H9 (cell line): ENCODE measurements at regions not wholly inside any gene's neighbourhood (a gene's known extent, or its start where the extent isn't known, plus 50 kb on each side); places are given as distances from the start of the nearest gene placed in this dataset.

Source experiments
- DNase-seq: peaks from one replicate; pipeline ENCODE4 v3.0.0-alpha.2; 2017
- H2AFZ ChIP-seq: one replicate; pipeline ENCODE4 v1.6.1; 2013; ENCODE audit warnings: mild to moderate bottlenecking, low read length, control low read depth, moderate library complexity
- H2AK5ac ChIP-seq: 2 replicates; pipeline ENCODE4 v1.6.1; 2013; ENCODE audit warnings: low read length, control low read depth, mixed read lengths; ENCODE audit not compliant: insufficient read length
- H2BK120ac ChIP-seq: one replicate; pipeline ENCODE4 v1.6.1; 2013; ENCODE audit warnings: low read depth, mild to moderate bottlenecking, low read length, control low read depth, inconsistent platforms; ENCODE audit not compliant: poor library complexity, severe bottlenecking
- H2BK12ac ChIP-seq: 2 replicates; pipeline ENCODE4 v1.6.1; 2013; ENCODE audit warnings: low read length, control low read depth, mixed read lengths, low read depth; ENCODE audit not compliant: insufficient read length
- H2BK15ac ChIP-seq: 2 replicates; pipeline ENCODE4 v1.6.1; 2013; ENCODE audit warnings: low read depth, low read length, control low read depth
- H2BK20ac ChIP-seq: one replicate; pipeline ENCODE4 v1.6.1; 2013; ENCODE audit warnings: low read depth, mild to moderate bottlenecking, low read length, control low read depth, inconsistent platforms; ENCODE audit not compliant: poor library complexity, severe bottlenecking
- H2BK5ac ChIP-seq: 2 replicates; pipeline ENCODE4 v1.6.1; 2013; ENCODE audit warnings: low read length, control low read depth, mixed read lengths; ENCODE audit not compliant: insufficient read length
- H3K14ac ChIP-seq: 2 replicates; pipeline ENCODE4 v1.6.1; 2013; ENCODE audit warnings: low read length, control low read depth; ENCODE audit not compliant: insufficient read depth
- H3K18ac ChIP-seq: 2 replicates; pipeline ENCODE4 v1.6.1; 2013; ENCODE audit warnings: low read depth, mild to moderate bottlenecking, mixed read lengths, low read length, control low read depth; ENCODE audit not compliant: insufficient read length
- H3K23ac ChIP-seq: 2 replicates; pipeline ENCODE4 v1.6.1; 2013; ENCODE audit warnings: low read length, control low read depth, mixed read lengths, low read depth; ENCODE audit not compliant: insufficient read length
- H3K23me2 ChIP-seq: 2 replicates; pipeline ENCODE4 v1.6.1; 2013; ENCODE audit warnings: low read depth, mild to moderate bottlenecking, mixed read lengths, low read length, control low read depth; ENCODE audit not compliant: insufficient read length, poor library complexity, severe bottlenecking
- H3K27ac ChIP-seq: 2 replicates; pipeline ENCODE4 v1.5.1; 2013; ENCODE audit warnings: low read length, control low read depth, mixed read lengths, low read depth; ENCODE audit not compliant: insufficient read length
- H3K27me3 ChIP-seq: 2 replicates; pipeline ENCODE4 v1.6.1; 2013; ENCODE audit warnings: low read length, control low read depth, inconsistent platforms; ENCODE audit not compliant: insufficient read depth
- H3K4ac ChIP-seq: 2 replicates; pipeline ENCODE4 v1.6.1; 2013; ENCODE audit warnings: low read depth, mild to moderate bottlenecking, control low read depth, inconsistent platforms, low read length, moderate library complexity
- H3K4me1 ChIP-seq: 2 replicates; pipeline ENCODE4 v1.6.1; 2013; ENCODE audit warnings: low read length, control low read depth, inconsistent platforms; ENCODE audit not compliant: insufficient read depth
- H3K4me2 ChIP-seq: 2 replicates; pipeline ENCODE4 v1.6.1; 2013; ENCODE audit warnings: low read length, control low read depth, mixed read lengths; ENCODE audit not compliant: insufficient read length, insufficient read depth
- H3K56ac ChIP-seq: 2 replicates; pipeline ENCODE4 v1.6.1; 2013; ENCODE audit warnings: low read depth, mild to moderate bottlenecking, mixed read lengths, low read length, control low read depth; ENCODE audit not compliant: insufficient read length
- H3K79me1 ChIP-seq: 2 replicates; pipeline ENCODE4 v1.6.1; 2013; ENCODE audit warnings: low read depth, mild to moderate bottlenecking, moderate library complexity, low read length, control low read depth, inconsistent platforms; ENCODE audit not compliant: insufficient read depth, poor library complexity, severe bottlenecking
- H3K79me2 ChIP-seq: 2 replicates; pipeline ENCODE4 v1.6.1; 2013; ENCODE audit warnings: low read length, control low read depth, inconsistent platforms; ENCODE audit not compliant: insufficient read depth
- H3K9ac ChIP-seq: 2 replicates; pipeline ENCODE4 v1.6.1; 2013; ENCODE audit warnings: low read length, control low read depth, mixed read lengths; ENCODE audit not compliant: insufficient read length; ENCODE audit errors: extremely low read depth
- H3K9me3 ChIP-seq: one replicate; pipeline ENCODE4 v1.6.1; 2013; ENCODE audit warnings: low read depth, low read length, inconsistent platforms; ENCODE audit not compliant: control insufficient read depth
- H3T11ph ChIP-seq: one replicate; pipeline ENCODE4 v1.6.1; 2013; ENCODE audit warnings: mild to moderate bottlenecking, low read length, control low read depth, inconsistent platforms
- H4K20me1 ChIP-seq: one replicate; pipeline ENCODE4 v1.6.1; 2013; ENCODE audit not compliant: control insufficient read depth, insufficient read length, insufficient read depth
- H4K5ac ChIP-seq: 2 replicates; pipeline ENCODE4 v1.6.1; 2013; ENCODE audit warnings: low read depth, mild to moderate bottlenecking, mixed read lengths, low read length, control low read depth; ENCODE audit not compliant: insufficient read length
- H4K8ac ChIP-seq: replicated peaks from 2 replicates; pipeline ENCODE4 v1.6.1; 2013; ENCODE audit warnings: low read length, control low read depth, mixed read lengths, low read depth; ENCODE audit not compliant: insufficient read length
- H4K91ac ChIP-seq: 2 replicates; pipeline ENCODE4 v1.6.1; 2013; ENCODE audit warnings: low read depth, mild to moderate bottlenecking, moderate library complexity, mixed read lengths, low read length, control low read depth; ENCODE audit not compliant: insufficient read length
- H3K27ac Mint-ChIP-seq, 3 experiments: 2 replicates in 2 of 3; 3 replicates in 1 of 3; pipeline ENCODE4 v1.8.0; 2020 to 2021; ENCODE audit warnings: mixed read lengths in 3 of 3, mild to moderate bottlenecking in 1 of 3, moderate library complexity in 1 of 3
- H3K27me3 Mint-ChIP-seq: 2 replicates; pipeline ENCODE4 v1.8.0; 2021; ENCODE audit warnings: low read depth, mild to moderate bottlenecking, moderate library complexity, mixed read lengths
- H3K36me3 Mint-ChIP-seq, 3 experiments: 2 replicates in 2 of 3; 3 replicates in 1 of 3; pipeline ENCODE4 v1.8.0; 2020 to 2021; ENCODE audit warnings: low read depth in 3 of 3, mixed read lengths in 3 of 3; ENCODE audit not compliant: insufficient read depth in 1 of 3
- H3K4me1 Mint-ChIP-seq, 2 experiments: 2 replicates each; pipeline ENCODE4 v1.8.0; 2020; ENCODE audit warnings: mixed read lengths in 2 of 2
- H3K4me3 Mint-ChIP-seq, 2 experiments: 2 replicates in 1 of 2; 3 replicates in 1 of 2; pipeline ENCODE4 v1.8.0; 2020 to 2021; ENCODE audit warnings: mild to moderate bottlenecking in 2 of 2, mixed read lengths in 2 of 2, moderate library complexity in 1 of 2
- H3K9me3 Mint-ChIP-seq, 2 experiments: 2 replicates in 1 of 2; 3 replicates in 1 of 2; pipeline ENCODE4 v1.8.0; 2020; ENCODE audit warnings: mild to moderate bottlenecking in 2 of 2, mixed read lengths in 2 of 2, moderate library complexity in 1 of 2
- WGBS: extraction: QIAGEN DNeasy Blood & Tissue Kit; methylation state at CpG from one replicate; pipeline ENCODE4 v1.1.7; 2013; ENCODE audit warnings: missing lambda C conversion rate, low lambda C conversion rate, mixed read lengths; ENCODE audit not compliant: insufficient read length; ENCODE audit errors: extremely low coverage; 5-methylcytosine and 5-hydroxymethylcytosine counted together
- TF ChIP-seq, protein P1 (sequence below): fragments of 200-600 bp; sonication (generic); conservative IDR thresholded peaks from 3 replicates; pipeline ENCODE4 v1.8.0; 2021; ENCODE audit warnings: antibody characterized with exemption, mild to moderate bottlenecking

DNA sequence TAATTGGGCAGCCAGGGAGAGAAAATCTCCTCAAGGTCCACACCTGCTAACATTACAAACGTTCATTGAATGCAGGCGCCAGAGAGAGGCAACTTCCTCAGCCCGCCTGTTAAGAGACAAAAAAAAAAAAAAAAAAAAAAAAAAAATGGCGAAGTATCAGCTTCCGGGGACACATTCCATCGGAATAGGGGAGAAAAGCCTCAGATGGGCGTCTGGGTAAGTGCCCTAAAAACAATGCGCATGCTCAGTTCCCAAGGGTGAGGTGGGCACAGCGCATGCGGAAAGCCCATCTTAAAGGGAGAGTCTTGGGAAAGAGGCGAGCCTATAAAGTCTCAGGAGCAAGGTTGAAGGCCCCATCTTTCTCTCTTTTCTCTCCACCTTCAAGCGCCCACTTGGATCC lies 1139.7 kb upstream of the CELF2 start:
- no peaks in the 10 kb centered on the region for H3K27me3 Mint-ChIP-seq
- Histone ChIP-seq H2AFZ (no peak overlapping the region), H3K4ac (no peak overlapping the region), H3K14ac (no peak overlapping the region), H2AK5ac (no peak overlapping the region), H3K79me1 (no peaks in the 10 kb centered on the region), H3T11ph (no peak overlapping the region), H2BK12ac (no peak overlapping the region), H4K8ac (no peak overlapping the region), H4K5ac (no peak overlapping the region), H3K23ac (no peak overlapping the region), H2BK5ac (no peak overlapping the region), H2BK20ac (no peak overlapping the region), H3K79me2 (no peaks in the 10 kb centered on the region), H4K91ac (no peak overlapping the region), H3K4me1 (no peaks in the 10 kb centered on the region), H3K27ac (no peak overlapping the region), H3K27me3 (no peaks in the 10 kb centered on the region), H3K23me2 (no peaks in the 10 kb centered on the region), H2BK120ac (no peak overlapping the region), H3K56ac (no peak overlapping the region), H3K18ac (no peak overlapping the region), H3K9me3 (no peaks in the 10 kb centered on the region), H2BK15ac (no peak overlapping the region), H4K20me1 (no peaks in the 10 kb centered on the region), H3K9ac (no peak overlapping the region), H3K4me2 (no peak overlapping the region)
- TF ChIP-seq, protein P1, sequence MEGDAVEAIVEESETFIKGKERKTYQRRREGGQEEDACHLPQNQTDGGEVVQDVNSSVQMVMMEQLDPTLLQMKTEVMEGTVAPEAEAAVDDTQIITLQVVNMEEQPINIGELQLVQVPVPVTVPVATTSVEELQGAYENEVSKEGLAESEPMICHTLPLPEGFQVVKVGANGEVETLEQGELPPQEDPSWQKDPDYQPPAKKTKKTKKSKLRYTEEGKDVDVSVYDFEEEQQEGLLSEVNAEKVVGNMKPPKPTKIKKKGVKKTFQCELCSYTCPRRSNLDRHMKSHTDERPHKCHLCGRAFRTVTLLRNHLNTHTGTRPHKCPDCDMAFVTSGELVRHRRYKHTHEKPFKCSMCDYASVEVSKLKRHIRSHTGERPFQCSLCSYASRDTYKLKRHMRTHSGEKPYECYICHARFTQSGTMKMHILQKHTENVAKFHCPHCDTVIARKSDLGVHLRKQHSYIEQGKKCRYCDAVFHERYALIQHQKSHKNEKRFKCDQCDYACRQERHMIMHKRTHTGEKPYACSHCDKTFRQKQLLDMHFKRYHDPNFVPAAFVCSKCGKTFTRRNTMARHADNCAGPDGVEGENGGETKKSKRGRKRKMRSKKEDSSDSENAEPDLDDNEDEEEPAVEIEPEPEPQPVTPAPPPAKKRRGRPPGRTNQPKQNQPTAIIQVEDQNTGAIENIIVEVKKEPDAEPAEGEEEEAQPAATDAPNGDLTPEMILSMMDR, result no peak
- no peak overlapping the region for H3K4me3 Mint-ChIP-seq
- no peaks in the 10 kb centered on the region for H3K4me1 Mint-ChIP-seq
- no peak overlapping the region for H3K27ac Mint-ChIP-seq
- H3K36me3 Mint-ChIP-seq, result peaks cover 0 to 5% (median 4%) of the 10 kb centered on the region in 3 experiments; a peak in 2 of 7 replicates
- H3K9me3 Mint-ChIP-seq, result peaks cover 4 to 6% of the 10 kb centered on the region in 2 experiments; a peak in 3 of 5 replicates
- WGBS, result no CpG with 5 or more reads among the region's 12 CpGs
- DNase-seq, result no peak
